Keratinocyte (primary cell): ENCODE measurements at regions not wholly inside any gene's neighbourhood (a gene's known extent, or its start where the extent isn't known, plus 50 kb on each side); places are given as distances from the start of the nearest gene placed in this dataset.

ENCODE experiments used
- DNase-seq: peaks from one replicate; pipeline ENCODE4 v3.0.0-alpha.2; 2011; ENCODE audit warnings: low read depth, missing footprints, low spot score
- FAIRE-seq: peaks from 2 replicates; lab custom pipeline; 2011; peaks lifted over from hg19 to GRCh38; lab: Jason Lieb, UNC
- H2AFZ ChIP-seq: 2 replicates; pipeline ENCODE4 v1.6.0; 2012; ENCODE audit warnings: low read length, control low read depth, inconsistent platforms; ENCODE audit not compliant: control insufficient read depth
- H3K27ac ChIP-seq: 2 replicates; pipeline ENCODE4 v1.5.1; 2011; ENCODE audit warnings: low read length; ENCODE audit not compliant: control insufficient read depth, insufficient read depth
- H3K27me3 ChIP-seq: 3 replicates; pipeline ENCODE4 v1.6.0; 2011; ENCODE audit warnings: low read length; ENCODE audit not compliant: control insufficient read depth, insufficient read depth; ENCODE audit errors: extremely low read depth
- H3K36me3 ChIP-seq, 2 experiments: 2 replicates in 1 of 2; 3 replicates in 1 of 2; pipeline ENCODE4 v1.5.1; 2011; ENCODE audit warnings: low read length in 2 of 2, mild to moderate bottlenecking in 1 of 2; ENCODE audit not compliant: control insufficient read depth in 2 of 2, insufficient read depth in 2 of 2; ENCODE audit errors: extremely low read depth in 1 of 2
- H3K4me1 ChIP-seq: 3 replicates; pipeline ENCODE4 v1.5.1; 2011; ENCODE audit warnings: low read length; ENCODE audit not compliant: control insufficient read depth, insufficient read depth; ENCODE audit errors: extremely low read depth
- H3K4me2 ChIP-seq: 3 replicates; pipeline ENCODE4 v1.6.0; 2011; ENCODE audit warnings: low read depth, low read length; ENCODE audit not compliant: control insufficient read depth, insufficient read depth; ENCODE audit errors: extremely low read depth
- H3K4me3 ChIP-seq, 3 experiments: fragments of 200-600 bp in 1 of 3; sonication (generic) in 1 of 3; 2 replicates in 2 of 3; 3 replicates in 1 of 3; pipeline ENCODE4 v1.5.1; 2011 to 2016; ENCODE audit warnings: low read length in 3 of 3, mild to moderate bottlenecking in 3 of 3, control low read depth in 2 of 3, inconsistent platforms in 1 of 3, low read depth in 1 of 3, mixed read lengths in 1 of 3, mixed run types in 1 of 3, moderate library complexity in 1 of 3; ENCODE audit not compliant: control insufficient read depth in 2 of 3, insufficient read depth in 2 of 3; ENCODE audit errors: extremely low read depth in 1 of 3
- H3K79me2 ChIP-seq: 2 replicates; pipeline ENCODE4 v1.6.0; 2012; ENCODE audit warnings: low read length; ENCODE audit not compliant: control insufficient read depth, insufficient read depth
- H3K9ac ChIP-seq: 3 replicates; pipeline ENCODE4 v1.6.0; 2011; ENCODE audit warnings: low read length; ENCODE audit not compliant: control insufficient read depth, insufficient read depth; ENCODE audit errors: extremely low read depth
- H3K9me1 ChIP-seq: 3 replicates; pipeline ENCODE4 v1.6.0; 2011; ENCODE audit warnings: low read length; ENCODE audit not compliant: control insufficient read depth, insufficient read depth; ENCODE audit errors: extremely low read depth
- H3K9me3 ChIP-seq: 2 replicates; pipeline ENCODE4 v1.5.1; 2012; ENCODE audit warnings: low read depth, low read length; ENCODE audit not compliant: control insufficient read depth
- H4K20me1 ChIP-seq: 3 replicates; pipeline ENCODE4 v1.6.0; 2011; ENCODE audit warnings: low read length; ENCODE audit not compliant: control insufficient read depth, insufficient read depth; ENCODE audit errors: extremely low read depth
- CTCF ChIP-seq, 3 experiments: IDR thresholded peaks in 1 of 3; conservative IDR thresholded peaks in 1 of 3; optimal IDR thresholded peaks in 1 of 3; 2 replicates in 2 of 3; 3 replicates in 1 of 3; pipeline versions ENCODE3 to v1.5.1; 2011; ENCODE audit warnings: low read length in 3 of 3, mild to moderate bottlenecking in 3 of 3, moderate library complexity in 2 of 3, control low read depth in 1 of 3, inconsistent platforms in 1 of 3; ENCODE audit not compliant: insufficient read depth in 2 of 3; ENCODE audit errors: extremely low read depth in 1 of 3
- EZH2 ChIP-seq: IDR thresholded peaks from one replicate; pipeline ENCODE4 v1.6.1; 2012; ENCODE audit warnings: inconsistent platforms, mild to moderate bottlenecking, low read length, moderate library complexity
- dilution Hi-C: fragments of 300-500 bp; cut with MboI; formaldehyde crosslinking; loops from one replicate; pipeline ENCODE4 v1.7.0; 2020; ENCODE audit warnings: low sequenced_read_pairs; ENCODE audit not compliant: extremely low pct_ligation_motif_present

- FAIRE-seq = peak; percentile 52
- Histone ChIP-seq H3K27ac (peak overlapping the region; percentile 10), H3K4me3 (no peak overlapping the region), H3K4me1 (peaks cover 5% of the 10 kb centered on the region), H3K79me2 (no peaks in the 10 kb centered on the region), H3K9ac (no peak overlapping the region), H4K20me1 (no peaks in the 10 kb centered on the region), H3K9me3 (no peaks in the 10 kb centered on the region), H3K4me2 (no peak overlapping the region), H3K9me1 (no peaks in the 10 kb centered on the region), H3K36me3 (no peaks in the 10 kb centered on the region), H3K27me3 (no peaks in the 10 kb centered on the region), H2AFZ (no peak overlapping the region)
- DNase-seq = no peak
- TF ChIP-seq EZH2 (no peak), CTCF (optimal IDR thresholded peaks at IDR 0.05 in 1 of 3, IDR thresholded peaks at IDR 0.05 in 1 of 3, conservative IDR thresholded peaks at IDR 0.05 in 1 of 3; ENCODE audit: extremely low read depth in 1 of 3, insufficient read depth in 2 of 3, low read length in 3 of 3) (no peak)
- dilution Hi-C loops = no loop called here
These were observed 364.8 kb upstream of the IGFBP3 start for GRCh38 chr7:46285878-46286277.

- no peak overlapping the region for H3K27ac ChIP-seq
- DNase-seq (no peak), FAIRE-seq (no peak)
- H3K27me3 ChIP-seq = no peaks in the 10 kb centered on the region
- H3K36me3 ChIP-seq = no peaks in the 10 kb centered on the region
- no peak overlapping the region for H3K4me2 ChIP-seq
- no peak overlapping the region for H2AFZ ChIP-seq
- no peak for TF ChIP-seq CTCF (optimal IDR thresholded peaks at IDR 0.05 in 1 of 3, IDR thresholded peaks at IDR 0.05 in 1 of 3, conservative IDR thresholded peaks at IDR 0.05 in 1 of 3; ENCODE audit: extremely low read depth in 1 of 3, insufficient read depth in 2 of 3, low read length in 3 of 3)
- no peak for TF ChIP-seq EZH2
- H3K9ac ChIP-seq = no peak overlapping the region
- H3K9me3 ChIP-seq = no peaks in the 10 kb centered on the region
- H3K4me1 ChIP-seq = no peaks in the 10 kb centered on the region
- H3K79me2 ChIP-seq = no peaks in the 10 kb centered on the region
- dilution Hi-C loops = no loop called here
- H4K20me1 ChIP-seq = no peaks in the 10 kb centered on the region
- H3K4me3 ChIP-seq = no peak overlapping the region
- H3K9me1 ChIP-seq = no peaks in the 10 kb centered on the region
These were observed 362.8 kb upstream of the IGFBP3 start for GRCh38 chr7:46283852-46284251.
